GM19351 (cell line): ENCODE measurements at regions not wholly inside any gene's neighbourhood (a gene's known extent, or its start where the extent isn't known, plus 50 kb on each side); places are given as distances from the start of the nearest gene placed in this dataset.
"Not testable (repeated sequence)": the region's sequence is repeated elsewhere in the genome, so short reads cannot be mapped to it uniquely, and the experiment has no call there.

Experiments used
- ATAC-seq: cut with Tn5 transposase; IDR thresholded peaks from one replicate; pipeline ENCODE4 v1.9.1; 2021; ENCODE audit warnings: mild to moderate bottlenecking, moderate library complexity; ENCODE audit not compliant: unreplicated experiment

GRCh38 chr4:18698119-18698883 lies 676.7 kb upstream of the LCORL start:
- no peak for ATAC-seq

- no peak for ATAC-seq
Measured at GRCh38 chr4:18695733-18696527, 674.4 kb upstream of the LCORL start.

GRCh38 chr4:18691431-18692200 lies 670.1 kb upstream of the LCORL start:
- no peak for ATAC-seq

- ATAC-seq: no peak
Measured at GRCh38 chr4:18690291-18690955, 668.9 kb upstream of the LCORL start.

- peak; percentile 81 for ATAC-seq
Measured at GRCh38 chr4:18689308-18690115, 668.0 kb upstream of the LCORL start.

- not testable (repeated sequence) for ATAC-seq
Measured at GRCh38 chr4:18688351-18688750, 666.8 kb upstream of the LCORL start.

- no peak for ATAC-seq
Measured at GRCh38 chr4:18686338-18687037, 664.9 kb upstream of the LCORL start.

GRCh38 chr4:18684932-18685331 lies 663.4 kb upstream of the LCORL start:
- no peak for ATAC-seq

- ATAC-seq: no peak
Measured at GRCh38 chr4:18676526-18676915, 655.0 kb upstream of the LCORL start.

GRCh38 chr4:18675586-18676525 lies 654.3 kb upstream of the LCORL start:
- ATAC-seq: no peak

- no peak for ATAC-seq
Measured at GRCh38 chr4:18670034-18670433, 648.5 kb upstream of the LCORL start.

- no peak for ATAC-seq
Measured at GRCh38 chr4:18669390-18669789, 647.8 kb upstream of the LCORL start.

- ATAC-seq: no peak
Measured at GRCh38 chr4:18666322-18666721, 644.8 kb upstream of the LCORL start.

GRCh38 chr4:18664171-18664570 lies 642.6 kb upstream of the LCORL start:
- no peak for ATAC-seq

GRCh38 chr4:18645351-18645750 lies 623.8 kb upstream of the LCORL start:
- ATAC-seq: no peak

- no peak for ATAC-seq
Measured at GRCh38 chr4:18641334-18641733, 619.8 kb upstream of the LCORL start.

GRCh38 chr4:18638031-18638430 lies 616.5 kb upstream of the LCORL start:
- ATAC-seq: no peak

GRCh38 chr4:18636001-18636585 lies 614.5 kb upstream of the LCORL start:
- ATAC-seq: no peak
